ENCODE measurements at regions not wholly inside any gene's neighbourhood (a gene's known extent, or its start where the extent isn't known, plus 50 kb on each side); places are given as distances from the start of the nearest gene placed in this dataset.
"Not testable (repeated sequence)": the region's sequence is repeated elsewhere in the genome, so short reads cannot be mapped to it uniquely, and the experiment has no call there.

DNA sequence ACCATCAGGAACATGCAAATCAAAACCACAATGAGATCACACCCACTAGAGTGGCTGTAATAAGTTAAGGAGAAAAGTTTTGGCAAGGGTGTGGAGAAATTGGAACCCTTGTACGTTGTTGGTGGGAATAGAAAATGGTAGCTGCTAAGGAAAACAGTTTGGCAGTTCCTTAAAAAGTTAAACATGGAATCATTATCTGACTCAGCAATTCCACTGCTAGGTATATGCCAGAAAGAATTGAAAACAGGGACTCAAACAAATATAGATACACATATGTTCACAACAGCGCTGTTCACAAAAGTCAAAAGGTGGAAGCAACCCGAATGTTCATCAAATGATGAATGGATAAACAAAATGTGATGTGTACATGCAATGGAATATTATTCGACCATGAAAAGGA lies 138.8 kb upstream of the ATP2B2 start:
- no peak for DNase-seq
- Histone ChIP-seq H3K27ac (no peak overlapping the region), H3K4me3 (no peak overlapping the region), H3K9me3 (no peaks in the 10 kb centered on the region), H3K27me3 (no peaks in the 10 kb centered on the region), H3K36me3 (ENCODE audit: low read depth, missing control alignments) (no peaks in the 10 kb centered on the region), H3K4me1 (no peaks in the 10 kb centered on the region)
- TF ChIP-seq, protein P1, sequence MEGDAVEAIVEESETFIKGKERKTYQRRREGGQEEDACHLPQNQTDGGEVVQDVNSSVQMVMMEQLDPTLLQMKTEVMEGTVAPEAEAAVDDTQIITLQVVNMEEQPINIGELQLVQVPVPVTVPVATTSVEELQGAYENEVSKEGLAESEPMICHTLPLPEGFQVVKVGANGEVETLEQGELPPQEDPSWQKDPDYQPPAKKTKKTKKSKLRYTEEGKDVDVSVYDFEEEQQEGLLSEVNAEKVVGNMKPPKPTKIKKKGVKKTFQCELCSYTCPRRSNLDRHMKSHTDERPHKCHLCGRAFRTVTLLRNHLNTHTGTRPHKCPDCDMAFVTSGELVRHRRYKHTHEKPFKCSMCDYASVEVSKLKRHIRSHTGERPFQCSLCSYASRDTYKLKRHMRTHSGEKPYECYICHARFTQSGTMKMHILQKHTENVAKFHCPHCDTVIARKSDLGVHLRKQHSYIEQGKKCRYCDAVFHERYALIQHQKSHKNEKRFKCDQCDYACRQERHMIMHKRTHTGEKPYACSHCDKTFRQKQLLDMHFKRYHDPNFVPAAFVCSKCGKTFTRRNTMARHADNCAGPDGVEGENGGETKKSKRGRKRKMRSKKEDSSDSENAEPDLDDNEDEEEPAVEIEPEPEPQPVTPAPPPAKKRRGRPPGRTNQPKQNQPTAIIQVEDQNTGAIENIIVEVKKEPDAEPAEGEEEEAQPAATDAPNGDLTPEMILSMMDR (IDR thresholded peaks at IDR 0.05): no peak
- no peak for TF ChIP-seq POLR2A (IDR thresholded peaks at IDR 0.05)
- intact Hi-C loops (cut with DNase I; ENCODE audit: low total_unique reads): no loop called here
- 72 to 87% methylated on average over 4 of the region's 4 CpGs for WGBS, 2 donors

DNA sequence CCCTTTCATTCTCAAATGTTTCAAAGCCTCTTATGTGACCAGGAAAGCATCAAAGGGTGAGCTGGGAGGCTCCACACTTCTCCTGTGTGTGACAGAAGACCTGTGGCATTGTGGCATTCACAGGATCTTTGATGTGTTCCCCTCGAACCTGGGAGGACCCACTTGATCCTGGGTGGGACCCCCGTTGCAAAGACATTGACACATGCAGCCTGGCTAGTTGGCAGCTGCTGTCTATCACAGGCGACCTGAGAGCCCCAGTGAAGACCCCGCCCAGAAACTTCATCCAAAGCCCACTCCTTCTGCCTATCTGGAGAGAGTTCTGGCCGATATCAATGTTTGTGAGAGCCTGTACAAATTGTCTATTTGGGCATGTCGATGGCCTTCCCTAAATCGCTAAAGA lies 140.4 kb upstream of the ATP2B2 start:
- TF ChIP-seq, protein P1 (IDR thresholded peaks at IDR 0.05): no peak
- TF ChIP-seq POLR2A (IDR thresholded peaks at IDR 0.05): no peak
- Histone ChIP-seq H3K9me3 (no peaks in the 10 kb centered on the region), H3K4me3 (no peak overlapping the region), H3K36me3 (ENCODE audit: low read depth, missing control alignments) (no peaks in the 10 kb centered on the region), H3K27me3 (no peaks in the 10 kb centered on the region), H3K27ac (no peak overlapping the region), H3K4me1 (no peaks in the 10 kb centered on the region)
- intact Hi-C loops (cut with DNase I; ENCODE audit: low total_unique reads): no loop called here
- WGBS, 2 donors: 62 to 76% methylated on average over 6 to 7 of the region's 7 CpGs
- no peak for DNase-seq

DNA sequence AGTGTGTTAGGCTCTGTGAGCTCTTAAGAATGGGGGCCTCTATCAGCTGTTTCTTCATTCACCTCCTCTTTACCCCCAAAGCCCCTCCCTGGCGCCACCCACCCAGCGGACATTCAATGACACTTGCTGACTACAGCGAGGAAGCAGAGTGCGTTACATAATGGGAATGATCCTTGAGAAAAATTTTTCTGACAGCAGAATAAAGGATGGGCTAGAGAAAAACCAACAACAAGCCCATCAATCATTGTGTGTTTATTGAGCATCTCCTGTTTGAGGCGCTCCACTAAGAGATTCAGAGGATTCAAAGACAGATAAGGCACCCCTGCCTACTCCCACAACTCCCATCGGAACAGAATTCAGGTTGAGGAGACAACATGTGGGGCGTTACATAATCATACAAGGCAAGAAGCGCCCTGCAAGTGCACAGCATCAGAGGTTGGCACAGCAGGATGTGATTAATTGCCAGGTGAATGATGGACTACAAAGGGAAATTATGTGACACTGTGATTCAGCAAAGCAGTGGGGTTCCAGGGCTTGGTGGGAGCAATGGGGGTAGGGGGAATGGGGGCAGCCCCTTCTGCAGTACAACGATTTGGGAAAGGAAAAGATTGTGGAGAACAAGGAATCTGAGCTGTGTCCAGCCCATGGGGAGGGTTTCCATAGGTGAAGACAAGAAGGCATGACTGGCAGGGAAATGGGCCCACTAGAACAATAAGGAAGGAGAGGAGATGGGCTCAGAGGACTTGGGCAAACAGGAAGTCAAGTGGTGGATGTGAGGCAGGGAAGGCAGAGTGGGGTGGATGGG lies 141.3 kb upstream of the ATP2B2 start:
- 74 to 76% methylated on average over 9 of the region's 9 CpGs for WGBS, 2 donors
- Histone ChIP-seq H3K27me3 (no peaks in the 10 kb centered on the region), H3K27ac (no peak overlapping the region), H3K9me3 (no peaks in the 10 kb centered on the region), H3K4me3 (no peak overlapping the region), H3K36me3 (ENCODE audit: low read depth, missing control alignments) (no peaks in the 10 kb centered on the region), H3K4me1 (no peaks in the 10 kb centered on the region)
- intact Hi-C loops (cut with DNase I; ENCODE audit: low total_unique reads): no loop called here
- TF ChIP-seq POLR2A (IDR thresholded peaks at IDR 0.05): no peak
- no peak for DNase-seq

DNA sequence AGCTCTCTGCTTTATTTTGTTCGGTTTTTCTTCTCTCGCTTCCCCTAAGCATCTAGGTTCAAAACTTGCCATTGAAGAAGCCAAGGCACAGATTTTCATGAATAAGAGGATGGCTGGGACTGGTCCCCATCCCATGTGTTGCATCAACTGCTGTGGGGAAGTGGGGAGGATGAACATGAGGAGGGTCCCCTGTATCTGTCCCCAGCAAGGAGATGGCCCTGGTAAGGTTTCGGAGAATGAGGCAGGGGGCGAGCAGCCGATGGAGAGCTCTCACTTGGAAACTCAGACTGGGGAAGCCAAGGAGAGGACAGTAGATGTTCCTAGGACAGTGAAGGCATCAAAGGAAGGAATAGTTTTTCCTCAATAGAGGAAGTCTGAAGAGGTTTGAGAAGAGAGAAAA lies 142.0 kb upstream of the ATP2B2 start:
- H3K36me3 ChIP-seq (ENCODE audit: low read depth, missing control alignments): no peaks in the 10 kb centered on the region
- no peaks in the 10 kb centered on the region for H3K4me1 ChIP-seq
- intact Hi-C loops (cut with DNase I; ENCODE audit: low total_unique reads): no loop called here
- TF ChIP-seq, protein P1 (IDR thresholded peaks at IDR 0.05): no peak
- TF ChIP-seq POLR2A (IDR thresholded peaks at IDR 0.05): no peak
- H3K27ac ChIP-seq: no peak overlapping the region
- no peaks in the 10 kb centered on the region for H3K9me3 ChIP-seq
- H3K27me3 ChIP-seq: no peaks in the 10 kb centered on the region
- 89 to 92% methylated on average over 5 of the region's 5 CpGs for WGBS, 2 donors
- no peak overlapping the region for H3K4me3 ChIP-seq
- no peak for DNase-seq

DNA sequence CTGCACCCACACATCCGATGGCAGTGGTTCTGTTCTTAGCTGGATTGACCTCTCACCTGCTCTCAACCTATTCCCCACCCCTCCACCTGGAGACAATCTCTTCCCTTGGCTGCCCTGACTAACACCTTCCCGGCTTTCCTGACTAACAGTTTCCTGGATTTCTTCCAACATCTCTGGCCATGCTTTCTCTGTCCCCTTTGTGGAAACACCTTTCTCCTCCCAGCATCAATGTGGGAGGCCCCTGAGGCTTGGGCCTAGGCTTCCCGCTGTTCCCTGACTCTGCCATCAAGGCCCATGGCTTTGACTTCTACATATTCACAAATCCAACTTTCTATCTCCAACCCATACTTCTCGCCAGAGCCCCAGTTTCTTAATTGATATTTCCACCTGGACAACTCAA lies 142.8 kb upstream of the ATP2B2 start:
- TF ChIP-seq POLR2A (IDR thresholded peaks at IDR 0.05): no peak
- TF ChIP-seq, protein P1 (IDR thresholded peaks at IDR 0.05): no peak
- no peaks in the 10 kb centered on the region for H3K36me3 ChIP-seq (ENCODE audit: low read depth, missing control alignments)
- intact Hi-C loops (cut with DNase I; ENCODE audit: low total_unique reads): no loop called here
- DNase-seq: no peak
- no peak overlapping the region for H3K4me3 ChIP-seq
- H3K27me3 ChIP-seq: no peaks in the 10 kb centered on the region
- 81 to 86% methylated on average over 4 of the region's 4 CpGs for WGBS, 2 donors
- H3K9me3 ChIP-seq: no peaks in the 10 kb centered on the region
- no peaks in the 10 kb centered on the region for H3K4me1 ChIP-seq
- H3K27ac ChIP-seq: no peak overlapping the region

DNA sequence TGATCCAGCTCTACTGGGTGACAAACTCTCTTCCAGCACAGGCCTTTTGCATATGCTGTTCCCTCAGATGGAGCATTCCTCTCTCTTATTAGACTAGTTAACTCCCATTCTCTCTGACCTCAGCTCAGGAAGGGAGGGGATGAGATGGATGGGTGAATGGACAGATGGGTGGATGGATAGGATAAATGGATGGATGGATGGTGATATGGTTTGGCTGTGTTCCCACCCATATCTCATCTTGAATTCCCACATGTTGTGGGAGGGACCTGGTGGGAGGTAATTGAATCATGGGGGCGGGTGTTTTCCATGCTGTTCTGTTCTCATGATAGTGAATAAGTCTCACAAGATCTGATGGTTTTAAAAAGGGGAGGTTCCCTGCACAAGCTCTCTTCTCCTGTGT lies 144.1 kb upstream of the ATP2B2 start:
- intact Hi-C loops (cut with DNase I; ENCODE audit: low total_unique reads); H3K4me3 ChIP-seq; H3K27me3 ChIP-seq; H3K9me3 ChIP-seq; H3K36me3 ChIP-seq (ENCODE audit: low read depth, missing control alignments); H3K4me1 ChIP-seq; DNase-seq; H3K27ac ChIP-seq: not testable (repeated sequence)
- 65 to 67% methylated on average over 1 of the region's 1 CpG for WGBS, 2 donors

Data from testis (tissue), 2 donors.